ENCODE measurements at regions not wholly inside any gene's neighbourhood (a gene's known extent, or its start where the extent isn't known, plus 50 kb on each side); places are given as distances from the start of the nearest gene placed in this dataset.

GRCh38 chr15:72958634-72959033 lies 93.6 kb upstream of the NEO1 start:
- TF ChIP-seq CTCF (conservative IDR thresholded peaks at IDR 0.05; ENCODE audit: low read depth, low read length) (no peak), EZH2 (IDR thresholded peaks at IDR 0.05; ENCODE audit: borderline replicate concordance, low read depth, low read length, poor library complexity, severe bottlenecking) (no peak)
- ChIA-PET CTCF (no interaction called here), POLR2A (ENCODE audit: low non-redundant PET) (no interaction called here)
- peaks cover 13% of the 10 kb centered on the region for H3K4me1 ChIP-seq (ENCODE audit: insufficient read depth, low read length, poor library complexity, severe bottlenecking)
- H3K4me3 ChIP-seq (ENCODE audit: low read depth, low read length, poor library complexity, severe bottlenecking) = no peak overlapping the region
- intact Hi-C loops (cut with micrococcal nuclease; ENCODE audit: unreplicated experiment) = no loop called here
- no peaks in the 10 kb centered on the region for H3K27me3 ChIP-seq (replicated peaks; ENCODE audit: insufficient read depth, low read depth, low read length, poor library complexity)
- H3K27ac ChIP-seq (ENCODE audit: low read depth, low read length, poor library complexity, severe bottlenecking) = no peak overlapping the region
- H3K36me3 ChIP-seq (ENCODE audit: insufficient read depth, low read length, poor library complexity, severe bottlenecking) = no peaks in the 10 kb centered on the region
- no TSS peak for BruUV-seq (replicated peaks)
- peaks cover 4% of the 10 kb centered on the region for H3K9me3 ChIP-seq (ENCODE audit: low read depth, low read length, poor library complexity, severe bottlenecking)
- no peak for DNase-seq (ENCODE audit: low spot score)

GRCh38 chr15:72953306-72953705 lies 99.0 kb upstream of the NEO1 start:
- intact Hi-C loops (cut with micrococcal nuclease; ENCODE audit: unreplicated experiment) = no loop called here
- peaks cover 13% of the 10 kb centered on the region for H3K4me1 ChIP-seq (ENCODE audit: insufficient read depth, low read length, poor library complexity, severe bottlenecking)
- H3K27me3 ChIP-seq (replicated peaks; ENCODE audit: insufficient read depth, low read depth, low read length, poor library complexity) = no peaks in the 10 kb centered on the region
- no peaks in the 10 kb centered on the region for H3K9me3 ChIP-seq (ENCODE audit: low read depth, low read length, poor library complexity, severe bottlenecking)
- ChIA-PET POLR2A (ENCODE audit: low non-redundant PET) (no interaction called here), CTCF (no interaction called here)
- H3K27ac ChIP-seq (ENCODE audit: low read depth, low read length, poor library complexity, severe bottlenecking) = no peak overlapping the region
- H3K4me3 ChIP-seq (ENCODE audit: low read depth, low read length, poor library complexity, severe bottlenecking) = no peak overlapping the region
- TF ChIP-seq CTCF (conservative IDR thresholded peaks at IDR 0.05; ENCODE audit: low read depth, low read length) (no peak), EZH2 (IDR thresholded peaks at IDR 0.05; ENCODE audit: borderline replicate concordance, low read depth, low read length, poor library complexity, severe bottlenecking) (no peak)
- H3K36me3 ChIP-seq (ENCODE audit: insufficient read depth, low read length, poor library complexity, severe bottlenecking) = no peaks in the 10 kb centered on the region
- BruUV-seq (replicated peaks) = no TSS peak
- DNase-seq (ENCODE audit: low spot score) = no peak

- Histone ChIP-seq H3K4me3 (ENCODE audit: low read depth, low read length, poor library complexity, severe bottlenecking) (no peak overlapping the region), H3K4me1 (ENCODE audit: insufficient read depth, low read length, poor library complexity, severe bottlenecking) (peaks cover 13% of the 10 kb centered on the region), H3K27me3 (replicated peaks; ENCODE audit: insufficient read depth, low read depth, low read length, poor library complexity) (no peaks in the 10 kb centered on the region), H3K36me3 (ENCODE audit: insufficient read depth, low read length, poor library complexity, severe bottlenecking) (no peaks in the 10 kb centered on the region), H3K27ac (ENCODE audit: low read depth, low read length, poor library complexity, severe bottlenecking) (no peak overlapping the region), H3K9me3 (ENCODE audit: low read depth, low read length, poor library complexity, severe bottlenecking) (peaks cover 6% of the 10 kb centered on the region)
- intact Hi-C loops (cut with micrococcal nuclease; ENCODE audit: unreplicated experiment) = no loop called here
- no peak for DNase-seq (ENCODE audit: low spot score)
- BruUV-seq (replicated peaks) = no TSS peak
- CTCF ChIA-PET = no interaction called here
- TF ChIP-seq EZH2 (IDR thresholded peaks at IDR 0.05; ENCODE audit: borderline replicate concordance, low read depth, low read length, poor library complexity, severe bottlenecking) = no peak
- TF ChIP-seq CTCF (conservative IDR thresholded peaks at IDR 0.05; ENCODE audit: low read depth, low read length) = no peak
- POLR2A ChIA-PET (ENCODE audit: low non-redundant PET) = no interaction called here
Measured at GRCh38 chr15:72952151-72952550, 100.1 kb upstream of the NEO1 start.
